ENCODE measurements at regions not wholly inside any gene's neighbourhood (a gene's known extent, or its start where the extent isn't known, plus 50 kb on each side); places are given as distances from the start of the nearest gene placed in this dataset.

GRCh38 chr18:23388357-23388756 is 64.7 kb upstream of the RIOK3 start:
- no peak for DNase-seq

GRCh38 chr18:23391156-23391555 is 61.9 kb upstream of the RIOK3 start:
- DNase-seq, result no peak

GRCh38 chr18:23397907-23398306 is 55.2 kb upstream of the RIOK3 start:
- no peak for DNase-seq

GRCh38 chr18:23398401-23398800 is 54.7 kb upstream of the RIOK3 start:
- no peak for DNase-seq

- no peak for DNase-seq
These were observed 54.0 kb upstream of the RIOK3 start for GRCh38 chr18:23399067-23399466.

- no peak for DNase-seq
These were observed 52.2 kb upstream of the RIOK3 start for GRCh38 chr18:23400918-23401317.

- DNase-seq, result no peak
These were observed 51.4 kb upstream of the RIOK3 start for GRCh38 chr18:23401400-23402347.

Data from stimulated activated CD4-positive, alpha-beta T cell treated with anti-CD3 and anti-CD28 coated beads, Interleukin-15, amount 100 ng/mL, for 24 hours (primary cell).